ENCODE measurements at regions not wholly inside any gene's neighbourhood (a gene's known extent, or its start where the extent isn't known, plus 50 kb on each side); places are given as distances from the start of the nearest gene placed in this dataset.

GRCh38 chr7:18295781-18296423, 199.6 kb upstream of the HDAC9 start:
- DNase-seq (ENCODE audit: low read depth) = no peak
- H3K4me3 ChIP-seq (ENCODE audit: control insufficient read depth, low read depth, low read length) = no peak overlapping the region
- TF ChIP-seq, protein P1, sequence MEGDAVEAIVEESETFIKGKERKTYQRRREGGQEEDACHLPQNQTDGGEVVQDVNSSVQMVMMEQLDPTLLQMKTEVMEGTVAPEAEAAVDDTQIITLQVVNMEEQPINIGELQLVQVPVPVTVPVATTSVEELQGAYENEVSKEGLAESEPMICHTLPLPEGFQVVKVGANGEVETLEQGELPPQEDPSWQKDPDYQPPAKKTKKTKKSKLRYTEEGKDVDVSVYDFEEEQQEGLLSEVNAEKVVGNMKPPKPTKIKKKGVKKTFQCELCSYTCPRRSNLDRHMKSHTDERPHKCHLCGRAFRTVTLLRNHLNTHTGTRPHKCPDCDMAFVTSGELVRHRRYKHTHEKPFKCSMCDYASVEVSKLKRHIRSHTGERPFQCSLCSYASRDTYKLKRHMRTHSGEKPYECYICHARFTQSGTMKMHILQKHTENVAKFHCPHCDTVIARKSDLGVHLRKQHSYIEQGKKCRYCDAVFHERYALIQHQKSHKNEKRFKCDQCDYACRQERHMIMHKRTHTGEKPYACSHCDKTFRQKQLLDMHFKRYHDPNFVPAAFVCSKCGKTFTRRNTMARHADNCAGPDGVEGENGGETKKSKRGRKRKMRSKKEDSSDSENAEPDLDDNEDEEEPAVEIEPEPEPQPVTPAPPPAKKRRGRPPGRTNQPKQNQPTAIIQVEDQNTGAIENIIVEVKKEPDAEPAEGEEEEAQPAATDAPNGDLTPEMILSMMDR (conservative IDR thresholded peaks at IDR 0.05; ENCODE audit: control insufficient read depth, insufficient read depth, low read depth, low read length) = no peak

GRCh38 chr7:18302097-18302496, 193.5 kb upstream of the HDAC9 start:
- no peak overlapping the region for H3K4me3 ChIP-seq (ENCODE audit: control insufficient read depth, low read depth, low read length)
- TF ChIP-seq, protein P1 (conservative IDR thresholded peaks at IDR 0.05; ENCODE audit: control insufficient read depth, insufficient read depth, low read depth, low read length) = no peak
- DNase-seq (ENCODE audit: low read depth) = no peak

- no peak for DNase-seq (ENCODE audit: low read depth)
- H3K4me3 ChIP-seq (ENCODE audit: control insufficient read depth, low read depth, low read length) = no peak overlapping the region
- TF ChIP-seq, protein P1 (conservative IDR thresholded peaks at IDR 0.05; ENCODE audit: control insufficient read depth, insufficient read depth, low read depth, low read length) = no peak
Observed at GRCh38 chr7:18305866-18306265, 189.7 kb upstream of the HDAC9 start.

DNA sequence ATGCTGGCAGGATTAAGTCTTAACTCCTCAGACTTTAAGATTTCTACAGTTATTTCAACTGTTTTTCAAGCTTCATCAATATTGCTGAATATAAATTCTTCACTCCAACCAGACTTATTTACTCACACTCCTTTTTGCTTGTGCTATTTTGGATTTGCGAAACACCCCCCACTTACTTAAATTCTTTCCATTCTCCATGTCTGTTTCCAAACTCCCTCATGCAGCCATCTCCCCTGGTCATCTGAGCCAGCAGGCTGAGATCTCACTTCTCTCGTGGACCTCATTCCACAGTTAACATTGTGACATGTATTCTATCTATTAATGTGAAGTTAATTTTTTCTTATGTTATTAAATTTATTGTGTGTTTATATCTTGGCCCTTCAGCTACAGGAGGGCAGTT, 188.9 kb upstream of the HDAC9 start:
- H3K4me3 ChIP-seq (ENCODE audit: control insufficient read depth, low read depth, low read length) = no peak overlapping the region
- no peak for DNase-seq (ENCODE audit: low read depth)
- TF ChIP-seq, protein P1 (conservative IDR thresholded peaks at IDR 0.05; ENCODE audit: control insufficient read depth, insufficient read depth, low read depth, low read length) = no peak

- no peak for DNase-seq (ENCODE audit: low read depth)
- no peak overlapping the region for H3K4me3 ChIP-seq (ENCODE audit: control insufficient read depth, low read depth, low read length)
- TF ChIP-seq, protein P1 (conservative IDR thresholded peaks at IDR 0.05; ENCODE audit: control insufficient read depth, insufficient read depth, low read depth, low read length) = no peak
Observed at GRCh38 chr7:18308938-18309337, 186.6 kb upstream of the HDAC9 start.

GRCh38 chr7:18312482-18312881, 183.1 kb upstream of the HDAC9 start:
- TF ChIP-seq, protein P1 (conservative IDR thresholded peaks at IDR 0.05; ENCODE audit: control insufficient read depth, insufficient read depth, low read depth, low read length) = no peak
- H3K4me3 ChIP-seq (ENCODE audit: control insufficient read depth, low read depth, low read length) = no peak overlapping the region
- DNase-seq (ENCODE audit: low read depth) = no peak

GRCh38 chr7:18313965-18314364, 181.6 kb upstream of the HDAC9 start:
- no peak for DNase-seq (ENCODE audit: low read depth)
- no peak overlapping the region for H3K4me3 ChIP-seq (ENCODE audit: control insufficient read depth, low read depth, low read length)
- TF ChIP-seq, protein P1 (conservative IDR thresholded peaks at IDR 0.05; ENCODE audit: control insufficient read depth, insufficient read depth, low read depth, low read length) = no peak

All from fibroblast of mammary gland (primary cell).